ENCODE measurements at regions not wholly inside any gene's neighbourhood (a gene's known extent, or its start where the extent isn't known, plus 50 kb on each side); places are given as distances from the start of the nearest gene placed in this dataset.
"Not testable (repeated sequence)": the region's sequence is repeated elsewhere in the genome, so short reads cannot be mapped to it uniquely, and the experiment has no call there.

DNA sequence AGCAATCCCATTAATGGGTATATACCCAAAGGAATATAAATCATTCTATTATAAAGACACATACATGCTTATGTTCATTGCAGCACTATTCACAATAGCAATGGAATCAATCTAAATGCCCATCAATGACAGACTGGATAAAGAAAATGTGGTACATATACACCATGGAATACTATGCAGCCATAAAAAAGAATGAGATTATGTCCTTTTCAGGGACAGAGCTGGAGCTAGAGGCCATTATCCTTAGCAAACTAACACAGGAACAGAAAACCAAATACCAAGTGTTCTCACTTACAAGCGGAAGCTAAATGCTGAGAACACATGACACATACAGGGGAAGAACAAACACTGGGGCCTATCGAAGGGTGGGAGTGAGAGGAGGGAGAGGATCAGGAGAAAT, 276.3 kb downstream of the RRAGC start:
- not testable (repeated sequence) for FAIRE-seq
- TF ChIP-seq BCOR (IDR thresholded peaks at IDR 0.05) (peak; percentile 38; the same call in 1 of the 2 replicates), ZNF146 (CRISPR knock-in tag; IDR thresholded peaks at IDR 0.05; ENCODE audit: unreplicated experiment) (peak; percentile 76)

DNA sequence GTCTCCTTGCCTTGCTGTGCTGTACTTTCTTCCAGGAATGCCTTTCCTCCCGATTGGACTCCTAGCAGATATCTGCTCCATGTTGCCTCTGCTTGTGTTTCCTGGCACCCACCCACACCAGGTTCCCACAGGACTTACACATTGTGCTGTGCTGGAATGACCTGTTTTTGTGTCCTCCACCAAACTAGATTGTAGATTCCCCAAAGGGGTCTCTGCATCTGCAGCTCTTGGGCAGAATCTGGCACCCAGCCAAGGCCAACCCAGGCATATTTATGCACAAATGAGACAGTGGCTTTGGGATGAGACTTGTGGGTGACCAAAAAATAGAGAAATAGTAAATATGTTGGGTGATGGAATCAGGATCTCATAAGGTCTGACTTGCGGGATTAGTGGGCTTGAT, 278.2 kb downstream of the RRAGC start:
- FAIRE-seq (no peak), ATAC-seq (no peak), DNase-seq (ENCODE audit: extremely low read depth in 1 of 4, low spot score in 3 of 4) (no peak)
- H3K4me1 ChIP-seq (replicated peaks in 1 of 2; ENCODE audit: control insufficient read depth in 2 of 2, insufficient read depth in 2 of 2, low read length in 2 of 2) = no peaks in the 10 kb centered on the region; a peak in 1 of 5 replicates
- H3K36me3 ChIP-seq (ENCODE audit: control insufficient read depth, insufficient read depth, low read length) = no peaks in the 10 kb centered on the region
- H3K27me3 ChIP-seq (ENCODE audit: control insufficient read depth in 2 of 2, insufficient read depth in 2 of 2, low read length in 2 of 2) = no peaks in the 10 kb centered on the region; a peak in 1 of 5 replicates
- CTCF ChIA-PET (ENCODE audit: low intra/inter-chr PET ratio) = no interaction called here
- in situ Hi-C loops (cut with MboI) = loop anchor here (5.0 to 25.0 kb wide), 3 partner anchors 94 to 544 kb away; partner anchors contain the start of gene POU3F1
- POLR2A ChIA-PET = interaction anchor here (0.6 to 3.2 kb wide), 3 partner anchors 10 to 951 kb away, joined by 3 to 20 read pairs (median 3); no protein-coding TSS in a partner anchor
- H3K9ac ChIP-seq (ENCODE audit: insufficient read depth in 1 of 2, low read depth in 2 of 2, low read length in 2 of 2) = no peak overlapping the region
- H4K20me1 ChIP-seq (replicated peaks; ENCODE audit: control insufficient read depth, insufficient read depth, low read length) = no peaks in the 10 kb centered on the region
- no peak overlapping the region for H3K27ac ChIP-seq (ENCODE audit: extremely low read depth, low read depth, low read length)
- no peaks in the 10 kb centered on the region for H3K9me3 ChIP-seq (replicated peaks; ENCODE audit: control insufficient read depth, insufficient read depth, low read depth, low read length)
- no peaks in the 10 kb centered on the region for H3K9me1 ChIP-seq (ENCODE audit: control insufficient read depth, insufficient read depth, low read length)
- H3K79me2 ChIP-seq (ENCODE audit: control insufficient read depth, insufficient read depth, low read length) = no peaks in the 10 kb centered on the region
- no peak overlapping the region for H3K4me3 ChIP-seq
- intact Hi-C loops (cut with micrococcal nuclease) = loop anchor here (10.0 kb wide), 2 partner anchors 217 to 537 kb away; partner anchors contain the start of gene POU3F1
- H2AFZ ChIP-seq (ENCODE audit: low read depth, low read length) = no peak overlapping the region
- WGBS (ENCODE audit: insufficient coverage, low coverage, missing lambda C conversion rate) = 3% methylated on average over 2 of the region's 2 CpGs
- BruUV-seq (replicated peaks) = no TSS peak
- no peak overlapping the region for H3K4me2 ChIP-seq (ENCODE audit: insufficient read depth, low read length)
- TF ChIP-seq, protein P1, sequence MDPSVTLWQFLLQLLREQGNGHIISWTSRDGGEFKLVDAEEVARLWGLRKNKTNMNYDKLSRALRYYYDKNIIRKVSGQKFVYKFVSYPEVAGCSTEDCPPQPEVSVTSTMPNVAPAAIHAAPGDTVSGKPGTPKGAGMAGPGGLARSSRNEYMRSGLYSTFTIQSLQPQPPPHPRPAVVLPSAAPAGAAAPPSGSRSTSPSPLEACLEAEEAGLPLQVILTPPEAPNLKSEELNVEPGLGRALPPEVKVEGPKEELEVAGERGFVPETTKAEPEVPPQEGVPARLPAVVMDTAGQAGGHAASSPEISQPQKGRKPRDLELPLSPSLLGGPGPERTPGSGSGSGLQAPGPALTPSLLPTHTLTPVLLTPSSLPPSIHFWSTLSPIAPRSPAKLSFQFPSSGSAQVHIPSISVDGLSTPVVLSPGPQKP (CRISPR knock-in tag; IDR thresholded peaks at IDR 0.05) = no peak
- TF ChIP-seq NRF1 (conservative IDR thresholded peaks at IDR 0.05 in 1 of 2, IDR thresholded peaks at IDR 0.05 in 1 of 2) (no peak), EGR1 (conservative IDR thresholded peaks at IDR 0.05) (no peak), ZNF384 (IDR thresholded peaks at IDR 0.05; ENCODE audit: low read depth, low read length) (no peak), MEIS2 (IDR thresholded peaks at IDR 0.05; ENCODE audit: partially characterized antibody) (no peak), WHSC1 (IDR thresholded peaks at IDR 0.05; ENCODE audit: low read length) (no peak), SIN3A (IDR thresholded peaks at IDR 0.05; ENCODE audit: borderline replicate concordance in 2 of 2, control insufficient read depth in 1 of 2, low read depth in 2 of 2, low read length in 2 of 2) (no peak), HDAC8 (tag; IDR thresholded peaks at IDR 0.05) (no peak), FUS (optimal IDR thresholded peaks at IDR 0.05; ENCODE audit: low read depth, low read length) (no peak), SMARCB1 (IDR thresholded peaks at IDR 0.05; ENCODE audit: insufficient read length, low read depth) (no peak), RFX7 (CRISPR knock-in tag; IDR thresholded peaks at IDR 0.05) (no peak), NCOA4 (IDR thresholded peaks at IDR 0.05; ENCODE audit: partially characterized antibody) (no peak), ZNF644 (tag; IDR thresholded peaks at IDR 0.05; ENCODE audit: low read depth) (no peak), NFIC (IDR thresholded peaks at IDR 0.05) (peak; percentile 93)
- TF ChIP-seq, protein P2, sequence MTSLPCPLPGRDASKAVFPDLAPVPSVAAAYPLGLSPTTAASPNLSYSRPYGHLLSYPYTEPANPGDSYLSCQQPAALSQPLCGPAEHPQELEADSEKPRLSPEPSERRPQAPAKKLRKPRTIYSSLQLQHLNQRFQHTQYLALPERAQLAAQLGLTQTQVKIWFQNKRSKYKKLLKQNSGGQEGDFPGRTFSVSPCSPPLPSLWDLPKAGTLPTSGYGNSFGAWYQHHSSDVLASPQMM (CRISPR knock-in tag; IDR thresholded peaks at IDR 0.05) = no peak

More for the DNA sequence above, 276.3 kb downstream of the RRAGC start:
- H3K9me1 ChIP-seq (ENCODE audit: control insufficient read depth, insufficient read depth, low read length); H2AFZ ChIP-seq (ENCODE audit: low read depth, low read length); H3K4me2 ChIP-seq (ENCODE audit: insufficient read depth, low read length); ATAC-seq; BruUV-seq (replicated peaks); DNase-seq (ENCODE audit: extremely low read depth in 1 of 4, low spot score in 3 of 4); H3K9me3 ChIP-seq (replicated peaks; ENCODE audit: control insufficient read depth, insufficient read depth, low read depth, low read length); H3K4me3 ChIP-seq; POLR2A ChIA-PET; H4K20me1 ChIP-seq (replicated peaks; ENCODE audit: control insufficient read depth, insufficient read depth, low read length); H3K27ac ChIP-seq (ENCODE audit: extremely low read depth, low read depth, low read length); H3K79me2 ChIP-seq (ENCODE audit: control insufficient read depth, insufficient read depth, low read length); H3K4me1 ChIP-seq (replicated peaks in 1 of 2; ENCODE audit: control insufficient read depth in 2 of 2, insufficient read depth in 2 of 2, low read length in 2 of 2); H3K36me3 ChIP-seq (ENCODE audit: control insufficient read depth, insufficient read depth, low read length); CTCF ChIA-PET (ENCODE audit: low intra/inter-chr PET ratio); H3K27me3 ChIP-seq (ENCODE audit: control insufficient read depth in 2 of 2, insufficient read depth in 2 of 2, low read length in 2 of 2); H3K9ac ChIP-seq (ENCODE audit: insufficient read depth in 1 of 2, low read depth in 2 of 2, low read length in 2 of 2): not testable (repeated sequence)
- in situ Hi-C loops (cut with MboI) (loop anchor here (5.0 to 25.0 kb wide), 3 partner anchors 96 to 546 kb away; partner anchors contain the start of gene POU3F1), intact Hi-C loops (cut with micrococcal nuclease) (loop anchor here (10.0 kb wide), 2 partner anchors 218 to 538 kb away; partner anchors contain the start of gene POU3F1)
- WGBS (ENCODE audit: insufficient coverage, low coverage, missing lambda C conversion rate) = 56% methylated on average over 2 of the region's 2 CpGs

All from K562 (cell line).